ENCODE measurements at regions not wholly inside any gene's neighbourhood (a gene's known extent, or its start where the extent isn't known, plus 50 kb on each side); places are given as distances from the start of the nearest gene placed in this dataset.

DNA sequence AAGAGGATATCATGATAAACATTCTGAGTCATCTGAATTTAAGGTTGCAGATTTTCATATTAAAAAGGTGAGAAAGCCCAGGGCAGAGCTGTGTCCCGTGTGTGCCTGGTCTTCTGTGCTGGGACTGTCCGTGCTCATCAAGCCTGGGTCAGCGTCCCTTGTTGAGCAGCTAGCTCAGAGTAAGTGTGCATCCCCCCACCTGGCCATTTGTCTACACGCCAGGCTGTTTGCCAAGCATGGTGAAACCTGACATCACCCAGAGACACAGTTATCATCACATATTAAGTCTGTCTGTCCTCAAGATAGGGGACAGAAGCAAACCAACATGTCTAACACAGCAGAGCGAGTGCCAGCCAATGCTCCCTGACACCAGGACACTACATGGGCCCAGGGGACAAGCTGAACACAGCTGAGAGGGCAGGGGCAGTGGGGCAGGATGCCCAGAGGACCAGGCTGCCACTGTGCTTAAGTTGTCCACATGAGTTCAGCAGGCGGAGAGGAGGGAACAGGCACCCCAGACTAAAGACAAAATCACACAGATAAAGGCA, 57.9 kb upstream of the CNEP1R1 start:
- TF ChIP-seq POLR2A (IDR thresholded peaks at IDR 0.05; ENCODE audit: low read depth, low read length) (no peak), POLR2AphosphoS5 (IDR thresholded peaks at IDR 0.05; ENCODE audit: low read depth, low read length) (no peak)

All from GM12892 (cell line).